ENCODE measurements at regions not wholly inside any gene's neighbourhood (a gene's known extent, or its start where the extent isn't known, plus 50 kb on each side); places are given as distances from the start of the nearest gene placed in this dataset.
"Not testable (repeated sequence)": the region's sequence is repeated elsewhere in the genome, so short reads cannot be mapped to it uniquely, and the experiment has no call there.

DNA sequence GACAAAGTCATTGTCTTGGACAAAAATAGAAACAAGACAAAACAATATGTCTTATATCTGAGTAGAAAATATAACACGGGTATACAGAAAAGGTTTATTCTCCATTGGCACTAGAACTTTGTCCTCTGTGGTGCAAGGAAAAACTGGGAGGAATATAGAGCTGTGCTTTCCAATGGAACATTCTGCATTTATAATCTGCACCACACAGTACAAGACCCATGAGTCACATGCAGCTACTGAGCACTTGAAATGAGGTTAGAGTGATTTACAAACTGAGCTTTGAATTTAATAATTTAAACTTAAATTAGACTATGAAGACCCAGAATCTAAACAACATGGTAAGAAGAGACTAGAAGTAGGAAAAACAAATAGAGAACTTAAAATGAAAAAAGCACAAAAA, 86.1 kb downstream of the RAP2A start:
- TF ChIP-seq GATA1 (IDR thresholded peaks at IDR 0.05; ENCODE audit: low read depth, low read length) (no peak), POLR2A (IDR thresholded peaks at IDR 0.05; ENCODE audit: low read length) (no peak)

DNA sequence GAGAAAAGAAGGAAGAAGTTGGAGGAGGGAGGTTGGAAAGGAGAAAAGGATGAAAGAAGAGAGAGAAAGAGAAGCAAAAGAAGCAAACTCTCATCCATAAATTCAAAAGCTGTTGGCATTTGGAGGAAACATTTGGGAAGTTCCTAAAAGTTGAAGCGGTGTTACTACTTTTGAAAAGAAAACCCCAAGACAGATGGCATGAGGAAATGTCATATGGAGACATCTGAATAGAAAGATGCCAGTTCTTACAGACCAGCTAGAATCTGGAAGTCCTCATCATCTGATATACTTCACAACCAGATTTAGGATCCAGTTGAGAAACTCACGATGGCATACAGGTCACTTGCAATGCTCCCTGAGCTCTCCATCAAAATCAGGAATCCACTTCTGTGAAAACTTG, 86.9 kb downstream of the RAP2A start:
- no peak for TF ChIP-seq GATA1 (IDR thresholded peaks at IDR 0.05; ENCODE audit: low read depth, low read length)
- TF ChIP-seq POLR2A (IDR thresholded peaks at IDR 0.05; ENCODE audit: low read length) = no peak
- DNase-seq = no peak

More for the DNA sequence above, 86.1 kb downstream of the RAP2A start:
- no peak for DNase-seq

DNA sequence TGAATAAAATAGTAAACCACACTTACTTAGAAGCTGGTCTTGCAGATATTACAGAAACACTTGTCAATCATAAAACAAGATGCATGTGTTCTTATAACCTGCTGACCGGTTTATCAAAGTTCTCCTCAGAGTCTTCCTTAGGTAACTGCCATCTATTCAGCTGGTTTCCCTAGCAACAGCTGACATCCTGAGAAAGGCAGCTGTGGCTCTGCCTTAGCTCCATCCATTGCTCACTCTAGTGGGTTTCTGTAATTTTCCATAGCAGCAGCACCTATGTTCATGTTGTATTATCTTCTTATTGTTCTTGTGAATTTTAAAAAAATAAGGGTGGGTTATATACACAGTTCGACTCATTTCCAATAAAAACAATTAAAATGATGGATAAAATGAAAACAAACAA, 87.8 kb downstream of the RAP2A start:
- no peak for TF ChIP-seq POLR2A (IDR thresholded peaks at IDR 0.05; ENCODE audit: low read length)
- no peak for TF ChIP-seq GATA1 (IDR thresholded peaks at IDR 0.05; ENCODE audit: low read depth, low read length)
- DNase-seq = no peak

DNA sequence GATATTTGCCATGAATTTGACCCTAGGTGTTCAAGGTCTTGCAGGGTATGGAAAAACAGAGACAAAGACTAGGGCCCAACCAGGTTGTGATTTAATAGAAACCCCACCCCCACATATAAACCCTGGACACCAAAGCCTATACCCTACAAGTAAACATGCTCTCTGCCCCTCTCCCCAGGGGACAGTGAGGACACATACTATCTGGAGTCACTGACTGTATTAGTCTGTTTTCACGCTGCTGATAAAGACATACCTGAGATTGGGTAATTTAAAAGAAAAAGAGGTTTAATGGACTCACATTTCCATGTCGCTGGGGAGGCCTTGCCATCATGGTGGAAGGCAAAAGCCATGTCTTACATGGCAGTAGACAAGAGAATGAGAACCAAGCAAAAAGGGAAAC, 88.3 kb downstream of the RAP2A start:
- DNase-seq = no peak
- no peak for TF ChIP-seq POLR2A (IDR thresholded peaks at IDR 0.05; ENCODE audit: low read length)
- TF ChIP-seq GATA1 (IDR thresholded peaks at IDR 0.05; ENCODE audit: low read depth, low read length) = no peak

DNA sequence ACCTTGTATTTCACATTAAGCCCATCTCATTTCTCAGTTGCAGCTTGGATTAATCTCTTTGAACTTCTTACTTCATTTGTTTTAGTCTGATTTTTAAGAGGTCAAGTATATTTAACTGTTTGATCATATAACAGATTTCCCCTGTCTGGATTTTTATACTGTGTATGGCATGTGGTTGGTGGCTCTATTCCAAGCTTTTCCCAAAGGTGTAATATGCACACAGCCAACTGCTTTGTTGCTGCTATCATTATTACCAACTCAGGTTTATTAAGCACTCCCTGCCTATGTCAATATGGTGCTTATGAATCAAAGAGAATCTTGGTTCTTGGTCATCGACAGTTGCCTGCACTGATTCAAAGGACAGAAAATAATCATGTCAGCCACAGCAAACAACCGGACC, 92.6 kb downstream of the RAP2A start:
- DNase-seq = no peak
- TF ChIP-seq POLR2A (IDR thresholded peaks at IDR 0.05; ENCODE audit: low read length) = no peak
- TF ChIP-seq GATA1 (IDR thresholded peaks at IDR 0.05; ENCODE audit: low read depth, low read length) = no peak

DNA sequence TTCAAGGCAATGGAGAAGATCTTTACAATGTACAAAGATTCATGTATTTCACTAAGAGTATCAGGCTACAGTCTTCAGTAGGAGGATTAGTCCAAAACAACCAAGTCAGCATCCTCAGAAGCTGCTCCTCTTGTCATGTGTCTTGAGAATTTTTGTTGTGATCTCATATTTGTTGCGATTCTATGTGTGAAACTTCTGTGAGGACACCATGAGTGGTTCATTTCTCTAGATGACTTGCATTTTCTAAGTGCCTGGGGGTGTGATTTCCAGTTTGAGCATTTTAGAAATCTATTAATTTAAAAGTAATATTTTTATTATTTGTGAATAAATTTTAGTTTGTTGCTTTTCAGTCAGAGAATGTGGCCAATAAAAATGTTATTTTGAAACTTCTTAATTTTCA, 94.5 kb downstream of the RAP2A start:
- no peak for TF ChIP-seq POLR2A (IDR thresholded peaks at IDR 0.05; ENCODE audit: low read length)
- no peak for TF ChIP-seq GATA1 (IDR thresholded peaks at IDR 0.05; ENCODE audit: low read depth, low read length)
- DNase-seq = no peak

DNA sequence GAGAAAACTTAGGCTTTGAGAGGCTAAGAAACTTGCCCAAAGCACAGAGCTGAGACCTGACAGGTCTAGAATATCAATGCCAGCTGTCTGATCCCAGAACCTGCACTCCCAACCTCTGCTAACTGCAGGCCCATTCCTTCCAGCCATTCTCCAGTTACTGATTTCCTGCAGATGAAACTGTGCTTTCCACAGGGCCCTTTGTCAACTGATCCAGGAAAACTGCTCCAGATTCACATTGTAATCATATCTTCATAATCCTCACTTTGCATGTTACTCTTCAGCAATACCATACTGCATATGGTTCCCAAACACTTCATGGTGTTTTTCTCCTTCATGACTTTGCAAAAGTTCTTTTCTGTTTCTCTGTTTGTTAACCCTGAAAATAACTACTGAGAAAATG, 100.6 kb downstream of the RAP2A start:
- DNase-seq = no peak

DNA sequence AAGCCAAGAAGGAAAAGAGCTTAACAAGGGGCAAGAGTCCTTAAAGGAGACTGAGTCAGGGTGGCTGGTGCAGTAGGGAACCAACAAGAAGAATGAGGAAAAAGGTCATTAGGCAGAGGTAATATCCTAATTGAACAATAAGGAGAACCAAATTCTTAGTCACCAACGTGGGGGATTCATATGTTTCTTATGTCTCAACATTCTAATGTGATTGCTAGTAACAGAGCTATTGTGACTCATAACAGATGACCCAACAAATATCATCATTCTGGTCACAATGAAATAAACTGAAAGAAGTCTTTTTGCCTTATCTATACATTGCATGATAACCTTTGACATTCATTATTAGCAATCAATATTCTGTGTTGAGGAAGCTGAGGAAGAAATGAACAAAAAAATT, 101.6 kb downstream of the RAP2A start:
- TF ChIP-seq GATA1 (IDR thresholded peaks at IDR 0.05; ENCODE audit: low read depth, low read length) (no peak), POLR2A (IDR thresholded peaks at IDR 0.05; ENCODE audit: low read length) (no peak)
- no peak for DNase-seq

More for the DNA sequence above, 100.6 kb downstream of the RAP2A start:
- no peak for TF ChIP-seq GATA1 (IDR thresholded peaks at IDR 0.05; ENCODE audit: low read depth, low read length)
- no peak for TF ChIP-seq POLR2A (IDR thresholded peaks at IDR 0.05; ENCODE audit: low read length)

DNA sequence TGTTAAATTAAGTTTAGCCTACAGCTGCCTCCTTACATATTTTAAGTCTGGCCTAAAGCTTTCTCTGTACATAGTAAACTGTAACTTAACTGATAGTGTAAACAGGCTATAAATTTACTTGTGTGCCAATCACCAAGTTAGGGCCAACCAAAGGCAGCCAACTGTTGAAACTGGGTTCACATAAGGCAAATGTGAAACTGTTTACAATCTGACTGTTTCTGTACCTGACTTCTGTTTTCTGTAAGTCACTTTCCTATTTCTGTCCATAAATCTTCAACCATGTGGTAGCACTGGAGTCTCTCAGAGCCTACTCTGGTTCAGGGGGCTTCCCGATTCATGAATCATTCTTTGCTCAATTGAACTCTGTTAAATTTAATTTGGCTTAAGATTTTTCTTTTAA, 103.1 kb downstream of the RAP2A start:
- no peak for TF ChIP-seq POLR2A (IDR thresholded peaks at IDR 0.05; ENCODE audit: low read length)
- TF ChIP-seq GATA1 (IDR thresholded peaks at IDR 0.05; ENCODE audit: low read depth, low read length) = no peak
- DNase-seq = no peak

DNA sequence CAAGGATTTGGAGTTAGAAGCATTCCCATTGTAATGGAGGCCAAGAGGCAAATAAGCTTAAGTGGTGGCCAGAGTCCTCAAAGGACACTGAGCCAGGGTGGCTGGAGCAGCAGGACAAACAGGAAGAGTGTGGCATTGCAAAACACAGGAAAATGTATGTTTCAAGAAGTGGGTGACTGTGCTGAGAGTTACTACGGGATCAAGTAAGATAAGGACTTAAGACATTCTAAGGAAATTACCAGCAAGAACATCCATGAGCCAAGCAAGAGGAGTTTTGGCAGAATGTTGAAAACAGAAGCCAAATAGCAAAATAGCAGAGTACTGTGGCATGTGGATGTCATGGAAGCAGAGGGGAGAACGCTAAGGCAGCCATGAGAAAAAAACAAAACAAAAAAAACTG, 104.2 kb downstream of the RAP2A start:
- TF ChIP-seq POLR2A (IDR thresholded peaks at IDR 0.05; ENCODE audit: low read length) (no peak), GATA1 (IDR thresholded peaks at IDR 0.05; ENCODE audit: low read depth, low read length) (no peak)

DNA sequence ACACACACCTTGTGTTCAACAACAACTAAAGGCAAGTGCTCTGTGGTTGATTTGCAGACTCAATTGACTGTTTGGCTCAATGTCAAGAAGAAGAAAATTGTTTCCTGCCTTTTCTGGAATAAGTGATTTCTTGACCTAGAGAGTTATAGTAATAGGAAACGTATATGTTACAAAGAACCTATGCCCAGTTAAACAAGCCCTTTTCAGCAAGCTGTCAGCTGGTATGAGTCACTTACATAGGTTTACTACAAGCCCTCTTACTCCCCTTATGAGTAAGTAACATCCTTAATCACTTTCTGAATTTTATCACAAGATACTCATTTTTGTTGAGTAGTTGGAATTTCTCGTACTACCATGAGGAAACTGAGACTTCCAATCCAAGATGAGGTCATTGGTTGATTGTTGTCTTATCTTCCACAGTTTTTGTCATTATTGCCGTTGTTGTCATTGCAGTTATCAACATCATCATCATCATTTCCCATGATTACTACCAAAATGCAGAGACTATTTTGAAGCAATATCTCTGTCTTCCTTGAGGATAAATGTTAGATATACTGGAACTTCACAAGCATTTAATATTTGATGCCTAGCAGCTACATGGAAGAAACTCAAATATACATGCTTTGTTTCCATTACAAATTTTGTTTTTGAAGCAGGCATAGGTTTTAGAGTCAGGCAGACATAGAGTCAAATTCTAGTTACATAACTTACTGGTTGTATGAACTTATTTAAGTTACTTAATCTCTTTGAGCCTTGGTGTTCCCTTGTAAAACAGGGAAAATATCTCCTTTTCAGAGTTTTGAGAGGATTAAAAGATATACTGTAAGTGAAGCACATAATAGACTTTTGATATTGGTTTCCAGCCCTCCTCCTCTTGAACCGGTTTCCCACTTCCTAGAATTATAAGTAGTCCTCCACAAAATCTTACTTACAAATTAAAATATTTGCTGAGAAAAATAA, 106.0 kb downstream of the RAP2A start:
- DNase-seq = no peak

More for the DNA sequence above, 104.2 kb downstream of the RAP2A start:
- DNase-seq = no peak

DNA sequence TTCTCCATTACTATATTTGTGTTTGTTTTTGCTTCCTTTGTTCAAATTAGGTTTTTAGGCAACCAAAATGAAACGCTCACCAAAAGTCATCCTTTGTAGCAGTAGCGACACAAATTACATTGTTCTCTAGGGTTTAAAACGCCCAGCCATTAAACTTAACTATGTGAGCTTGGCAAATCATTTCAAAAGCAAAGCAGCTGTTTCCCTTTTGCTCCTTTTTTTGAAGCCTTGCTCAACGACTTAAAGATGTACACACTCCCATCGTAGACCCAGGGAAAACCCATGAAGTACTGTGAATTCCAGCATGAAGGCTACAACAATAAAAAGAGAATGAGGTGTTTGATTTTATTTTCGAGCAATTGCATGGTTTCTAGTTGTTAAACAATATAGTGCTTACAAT, 106.7 kb downstream of the RAP2A start:
- DNase-seq = no peak
- TF ChIP-seq GATA1 (IDR thresholded peaks at IDR 0.05; ENCODE audit: low read depth, low read length) = no peak
- no peak for TF ChIP-seq POLR2A (IDR thresholded peaks at IDR 0.05; ENCODE audit: low read length)

More for the DNA sequence above, 106.0 kb downstream of the RAP2A start:
- TF ChIP-seq POLR2A (IDR thresholded peaks at IDR 0.05; ENCODE audit: low read length) (no peak), GATA1 (IDR thresholded peaks at IDR 0.05; ENCODE audit: low read depth, low read length) (no peak)

DNA sequence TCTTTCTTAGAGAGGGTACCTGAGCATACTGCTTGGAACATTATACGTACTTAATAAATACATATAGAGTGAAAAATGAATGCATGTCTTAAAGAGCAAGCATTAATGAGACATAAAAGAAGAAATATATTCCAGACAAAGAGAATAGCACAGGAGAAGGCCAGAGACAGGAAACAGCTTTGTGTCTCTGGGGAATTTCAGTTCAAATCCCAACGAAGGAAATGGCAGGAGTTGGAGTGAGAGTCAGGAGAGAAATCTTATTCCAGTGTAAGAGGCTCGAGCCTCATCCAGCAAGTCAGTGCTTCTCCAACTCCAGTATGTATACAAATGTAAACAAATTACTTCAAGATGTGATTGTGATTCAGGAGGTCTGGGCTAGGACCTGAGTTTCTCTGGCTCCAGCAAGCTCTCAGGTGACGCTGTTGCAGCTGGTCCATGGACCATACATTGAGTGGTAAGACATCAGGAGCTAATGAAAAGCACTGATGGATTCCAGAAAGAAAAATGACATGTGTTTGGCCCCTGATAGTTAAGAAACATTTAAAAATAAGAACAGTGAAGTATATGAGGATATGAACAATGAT, 108.2 kb downstream of the RAP2A start:
- no peak for DNase-seq
- TF ChIP-seq GATA1 (IDR thresholded peaks at IDR 0.05; ENCODE audit: low read depth, low read length) (no peak), POLR2A (IDR thresholded peaks at IDR 0.05; ENCODE audit: low read length) (no peak)

DNA sequence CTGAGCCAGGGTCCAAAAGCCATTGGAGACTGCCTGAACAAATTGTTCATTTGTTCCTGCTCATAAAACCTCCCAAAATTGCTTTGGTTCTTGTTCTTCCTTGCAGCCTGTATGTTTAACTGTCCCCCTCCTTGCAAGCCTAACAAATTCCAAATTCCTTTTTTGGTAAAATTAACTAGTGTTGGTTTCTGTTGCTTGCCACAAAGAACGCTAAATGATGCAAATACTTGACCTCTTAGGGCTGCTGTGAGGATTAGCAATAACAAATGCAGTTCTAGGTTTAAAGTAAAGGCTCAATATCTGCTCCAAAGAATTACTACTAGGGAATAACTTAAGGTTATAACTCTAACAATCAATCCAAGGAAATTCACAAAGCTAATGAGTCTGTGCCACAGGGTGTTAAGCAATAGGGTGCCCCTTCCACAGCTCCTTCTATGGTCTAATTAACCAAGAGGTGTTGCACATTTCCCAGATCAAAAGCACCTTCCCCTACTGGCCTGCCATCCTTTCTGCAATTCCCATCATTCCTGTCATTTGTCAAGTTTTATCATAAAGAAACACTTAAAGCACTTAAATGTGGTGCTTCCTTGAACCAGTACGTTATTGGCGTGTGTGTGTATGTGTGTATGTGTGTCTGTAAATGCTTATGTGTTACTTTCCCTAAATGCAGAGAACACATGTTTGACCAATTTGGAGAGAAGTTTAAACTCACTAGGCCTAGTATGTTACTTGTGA, 110.2 kb downstream of the RAP2A start:
- no peak for TF ChIP-seq POLR2A (IDR thresholded peaks at IDR 0.05; ENCODE audit: low read length)
- TF ChIP-seq GATA1 (IDR thresholded peaks at IDR 0.05; ENCODE audit: low read depth, low read length) = no peak
- no peak for DNase-seq

DNA sequence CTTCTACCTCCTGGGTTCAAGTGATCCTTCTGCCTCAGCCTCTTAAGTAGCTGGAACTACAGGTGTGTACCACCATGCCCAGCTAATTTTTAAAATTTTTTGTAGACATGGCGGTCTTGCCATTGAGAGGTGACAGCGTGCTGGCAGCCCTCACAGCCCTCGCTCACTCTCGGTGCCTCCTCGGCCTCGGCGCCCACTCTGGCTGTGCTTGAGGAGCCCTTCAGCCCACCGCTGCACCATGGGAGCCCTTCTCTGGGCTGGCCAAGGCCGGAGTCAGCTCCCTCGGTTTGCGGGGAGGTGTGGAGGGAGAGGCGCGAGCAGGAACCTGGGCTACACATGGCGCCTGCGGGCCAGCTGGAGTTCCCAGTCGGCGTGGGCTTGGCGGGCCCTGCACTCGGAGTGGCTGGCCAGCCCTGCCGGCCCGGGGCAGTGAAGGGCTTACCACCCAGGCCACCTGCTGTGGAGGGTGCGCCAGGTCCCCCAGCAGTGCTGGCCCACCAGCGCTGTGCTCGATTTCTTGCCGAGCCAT, 111.1 kb downstream of the RAP2A start:
- not testable (repeated sequence) for DNase-seq

Data from erythroblast (primary cell).